HepG2 (cell line): ENCODE measurements at regions not wholly inside any gene's neighbourhood (a gene's known extent, or its start where the extent isn't known, plus 50 kb on each side); places are given as distances from the start of the nearest gene placed in this dataset.

ENCODE experiments used
- ARID2 ChIP-seq: sonication (generic); formaldehyde crosslinking; IDR thresholded peaks from 2 replicates; pipeline ENCODE4 v1.8.1; 2022; ENCODE audit warnings: mild to moderate bottlenecking, missing genetic modification reagents, borderline replicate concordance
- GATAD2A ChIP-seq: IDR thresholded peaks from 2 replicates; pipeline ENCODE4 v1.6.1; 2016
- HMG20B ChIP-seq: conservative IDR thresholded peaks from 2 replicates; pipeline ENCODE4 v1.6.1; 2016; ENCODE audit warnings: missing genetic modification reagents, missing compliant biosample characterization
- PHF21A ChIP-seq: sonication (generic); formaldehyde crosslinking; IDR thresholded peaks from 2 replicates; pipeline ENCODE4 v1.5.0; 2020; ENCODE audit warnings: mild to moderate bottlenecking, missing genetic modification reagents
- ZNF335 ChIP-seq: sonication (generic); formaldehyde crosslinking; IDR thresholded peaks from 2 replicates; pipeline ENCODE4 v1.4.0; 2020; ENCODE audit warnings: missing genetic modification reagents
- ZNF607 ChIP-seq: sonication (generic); formaldehyde crosslinking; IDR thresholded peaks from 2 replicates; pipeline ENCODE4 v1.5.1; 2020; ENCODE audit warnings: missing genetic modification reagents, mild to moderate bottlenecking, borderline replicate concordance
- TF ChIP-seq, protein P1 (sequence below): sonication (generic); formaldehyde crosslinking; IDR thresholded peaks from 2 replicates; pipeline ENCODE4 v1.5.0; 2020; ENCODE audit warnings: mild to moderate bottlenecking, missing genetic modification reagents, moderate library complexity
- TF ChIP-seq, protein P2 (sequence below): fragments of 450-650 bp; IDR thresholded peaks from 2 replicates; pipeline ENCODE4 v1.6.1; 2017; ENCODE audit warnings: mild to moderate bottlenecking

DNA sequence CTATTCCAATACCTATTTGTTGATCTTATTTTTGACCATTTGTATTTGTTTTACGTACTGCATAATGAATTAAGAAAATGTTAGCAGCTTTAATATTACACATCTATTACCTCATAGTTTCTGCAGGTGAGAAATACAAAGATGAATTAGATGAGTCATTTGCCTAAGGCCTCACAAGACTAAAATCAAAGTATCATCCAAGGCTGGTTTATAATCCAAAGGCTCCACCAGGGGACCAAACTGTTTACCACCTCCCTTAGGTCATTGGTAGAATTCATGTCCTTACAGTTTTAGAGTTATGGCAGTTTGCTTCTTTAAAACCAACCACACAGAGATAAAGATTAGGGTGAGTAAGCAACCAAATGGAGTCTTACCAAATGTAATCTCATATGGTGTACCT lies 848.1 kb downstream of the SLITRK6 start:
- TF ChIP-seq ZNF335 (CRISPR knock-in tag): no peak
- no peak for TF ChIP-seq PHF21A
- no peak for TF ChIP-seq GATAD2A (CRISPR knock-in tag)
- TF ChIP-seq, protein P1, sequence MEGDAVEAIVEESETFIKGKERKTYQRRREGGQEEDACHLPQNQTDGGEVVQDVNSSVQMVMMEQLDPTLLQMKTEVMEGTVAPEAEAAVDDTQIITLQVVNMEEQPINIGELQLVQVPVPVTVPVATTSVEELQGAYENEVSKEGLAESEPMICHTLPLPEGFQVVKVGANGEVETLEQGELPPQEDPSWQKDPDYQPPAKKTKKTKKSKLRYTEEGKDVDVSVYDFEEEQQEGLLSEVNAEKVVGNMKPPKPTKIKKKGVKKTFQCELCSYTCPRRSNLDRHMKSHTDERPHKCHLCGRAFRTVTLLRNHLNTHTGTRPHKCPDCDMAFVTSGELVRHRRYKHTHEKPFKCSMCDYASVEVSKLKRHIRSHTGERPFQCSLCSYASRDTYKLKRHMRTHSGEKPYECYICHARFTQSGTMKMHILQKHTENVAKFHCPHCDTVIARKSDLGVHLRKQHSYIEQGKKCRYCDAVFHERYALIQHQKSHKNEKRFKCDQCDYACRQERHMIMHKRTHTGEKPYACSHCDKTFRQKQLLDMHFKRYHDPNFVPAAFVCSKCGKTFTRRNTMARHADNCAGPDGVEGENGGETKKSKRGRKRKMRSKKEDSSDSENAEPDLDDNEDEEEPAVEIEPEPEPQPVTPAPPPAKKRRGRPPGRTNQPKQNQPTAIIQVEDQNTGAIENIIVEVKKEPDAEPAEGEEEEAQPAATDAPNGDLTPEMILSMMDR (CRISPR knock-in tag): no peak
- no peak for TF ChIP-seq HMG20B (CRISPR knock-in tag)
- TF ChIP-seq ZNF607 (CRISPR knock-in tag): no peak
- TF ChIP-seq, protein P2, sequence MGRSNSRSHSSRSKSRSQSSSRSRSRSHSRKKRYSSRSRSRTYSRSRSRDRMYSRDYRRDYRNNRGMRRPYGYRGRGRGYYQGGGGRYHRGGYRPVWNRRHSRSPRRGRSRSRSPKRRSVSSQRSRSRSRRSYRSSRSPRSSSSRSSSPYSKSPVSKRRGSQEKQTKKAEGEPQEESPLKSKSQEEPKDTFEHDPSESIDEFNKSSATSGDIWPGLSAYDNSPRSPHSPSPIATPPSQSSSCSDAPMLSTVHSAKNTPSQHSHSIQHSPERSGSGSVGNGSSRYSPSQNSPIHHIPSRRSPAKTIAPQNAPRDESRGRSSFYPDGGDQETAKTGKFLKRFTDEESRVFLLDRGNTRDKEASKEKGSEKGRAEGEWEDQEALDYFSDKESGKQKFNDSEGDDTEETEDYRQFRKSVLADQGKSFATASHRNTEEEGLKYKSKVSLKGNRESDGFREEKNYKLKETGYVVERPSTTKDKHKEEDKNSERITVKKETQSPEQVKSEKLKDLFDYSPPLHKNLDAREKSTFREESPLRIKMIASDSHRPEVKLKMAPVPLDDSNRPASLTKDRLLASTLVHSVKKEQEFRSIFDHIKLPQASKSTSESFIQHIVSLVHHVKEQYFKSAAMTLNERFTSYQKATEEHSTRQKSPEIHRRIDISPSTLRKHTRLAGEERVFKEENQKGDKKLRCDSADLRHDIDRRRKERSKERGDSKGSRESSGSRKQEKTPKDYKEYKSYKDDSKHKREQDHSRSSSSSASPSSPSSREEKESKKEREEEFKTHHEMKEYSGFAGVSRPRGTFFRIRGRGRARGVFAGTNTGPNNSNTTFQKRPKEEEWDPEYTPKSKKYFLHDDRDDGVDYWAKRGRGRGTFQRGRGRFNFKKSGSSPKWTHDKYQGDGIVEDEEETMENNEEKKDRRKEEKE: no peak
- TF ChIP-seq ARID2 (CRISPR knock-in tag): no peak
